ENCODE measurements at regions not wholly inside any gene's neighbourhood (a gene's known extent, or its start where the extent isn't known, plus 50 kb on each side); places are given as distances from the start of the nearest gene placed in this dataset.

GRCh38 chr18:65459741-65460140 lies 291.1 kb upstream of the CDH7 start:
- Histone ChIP-seq H3K36me3 (ENCODE audit: low read depth, low read length) (no peaks in the 10 kb centered on the region), H3K9me3 (ENCODE audit: low read length) (no peaks in the 10 kb centered on the region), H3K4me3 (ENCODE audit: low read length) (no peak overlapping the region), H3K27me3 (ENCODE audit: low read length) (no peaks in the 10 kb centered on the region), H4K20me1 (ENCODE audit: low read length) (no peaks in the 10 kb centered on the region), H3K9ac (ENCODE audit: low read length) (no peak overlapping the region), H3K4me1 (ENCODE audit: insufficient read depth, low read length) (no peaks in the 10 kb centered on the region), H3K4me2 (ENCODE audit: low read length) (no peak overlapping the region), H3F3A (ENCODE audit: low read length, unreplicated experiment) (no peaks in the 10 kb centered on the region), H3K9me2 (replicated peaks; ENCODE audit: low read length) (no peaks in the 10 kb centered on the region), H3K79me2 (ENCODE audit: low read length) (no peaks in the 10 kb centered on the region), H2AFZ (ENCODE audit: low read length) (no peak overlapping the region), H3K27ac (ENCODE audit: low read length) (no peak overlapping the region)
- DNase-seq (no peak), ATAC-seq (no peak)
- no TSS peak for BruUV-seq (replicated peaks)
- ChIA-PET CTCF (no interaction called here), POLR2A (ENCODE audit: unreplicated experiment) (no interaction called here)
- intact Hi-C loops (cut with micrococcal nuclease): no loop called here
- TF ChIP-seq EZH2 (IDR thresholded peaks at IDR 0.05; ENCODE audit: low read length, unreplicated experiment) (no peak), EZH2phosphoT487 (IDR thresholded peaks at IDR 0.05; ENCODE audit: borderline replicate concordance, low read length) (no peak), CTCF (conservative IDR thresholded peaks at IDR 0.05; ENCODE audit: low read depth, low read length) (no peak)

DNA sequence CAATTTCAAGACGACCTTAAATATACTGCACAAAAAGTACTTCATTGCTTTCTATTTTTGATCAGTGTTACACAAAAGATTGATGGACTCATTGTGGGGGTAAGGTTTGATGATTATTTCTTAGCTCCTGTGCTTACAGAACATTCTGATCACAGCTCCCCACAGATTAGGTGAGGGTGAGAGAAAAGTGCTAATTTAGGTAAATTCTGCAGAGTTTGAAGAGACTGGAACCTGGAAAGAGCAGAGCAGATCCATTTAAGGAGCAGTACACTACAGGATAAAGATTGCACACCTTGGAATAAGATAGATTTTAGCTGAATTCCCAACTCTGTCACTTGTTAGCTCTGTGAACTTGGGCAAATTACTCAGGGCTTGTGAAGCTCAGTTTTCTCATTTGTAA lies 291.9 kb upstream of the CDH7 start:
- Histone ChIP-seq H3K27me3 (ENCODE audit: low read length) (no peaks in the 10 kb centered on the region), H2AFZ (ENCODE audit: low read length) (no peak overlapping the region), H3K4me1 (ENCODE audit: insufficient read depth, low read length) (no peaks in the 10 kb centered on the region), H3F3A (ENCODE audit: low read length, unreplicated experiment) (no peaks in the 10 kb centered on the region), H3K9ac (ENCODE audit: low read length) (no peak overlapping the region), H3K4me3 (ENCODE audit: low read length) (no peak overlapping the region), H3K9me3 (ENCODE audit: low read length) (no peaks in the 10 kb centered on the region), H3K79me2 (ENCODE audit: low read length) (no peaks in the 10 kb centered on the region), H3K4me2 (ENCODE audit: low read length) (no peak overlapping the region), H4K20me1 (ENCODE audit: low read length) (no peaks in the 10 kb centered on the region), H3K36me3 (ENCODE audit: low read depth, low read length) (no peaks in the 10 kb centered on the region), H3K9me2 (replicated peaks; ENCODE audit: low read length) (no peaks in the 10 kb centered on the region), H3K27ac (ENCODE audit: low read length) (no peak overlapping the region)
- DNase-seq: no peak
- no peak for TF ChIP-seq EZH2 (IDR thresholded peaks at IDR 0.05; ENCODE audit: low read length, unreplicated experiment)
- TF ChIP-seq CTCF (conservative IDR thresholded peaks at IDR 0.05; ENCODE audit: low read depth, low read length): no peak
- no peak for TF ChIP-seq EZH2phosphoT487 (IDR thresholded peaks at IDR 0.05; ENCODE audit: borderline replicate concordance, low read length)
- ATAC-seq: no peak
- CTCF ChIA-PET: interaction anchor here (0.6 kb wide), 2 partner anchors 294 to 1361 kb away, joined by 3 to 5 read pairs; no protein-coding TSS in a partner anchor
- POLR2A ChIA-PET (ENCODE audit: unreplicated experiment): no interaction called here
- intact Hi-C loops (cut with micrococcal nuclease): no loop called here
- no TSS peak for BruUV-seq (replicated peaks)

- Histone ChIP-seq H3K4me1 (ENCODE audit: insufficient read depth, low read length) (no peaks in the 10 kb centered on the region), H3F3A (ENCODE audit: low read length, unreplicated experiment) (no peaks in the 10 kb centered on the region), H3K36me3 (ENCODE audit: low read depth, low read length) (no peaks in the 10 kb centered on the region), H3K4me2 (ENCODE audit: low read length) (no peak overlapping the region), H3K9me3 (ENCODE audit: low read length) (no peaks in the 10 kb centered on the region), H3K79me2 (ENCODE audit: low read length) (no peaks in the 10 kb centered on the region), H4K20me1 (ENCODE audit: low read length) (no peaks in the 10 kb centered on the region), H3K9ac (ENCODE audit: low read length) (no peak overlapping the region), H3K27me3 (ENCODE audit: low read length) (0 out of 2 replicates have a peak, but pooled peaks cover 3% of the 10 kb centered on the region), H3K4me3 (ENCODE audit: low read length) (no peak overlapping the region), H3K27ac (ENCODE audit: low read length) (no peak overlapping the region), H3K9me2 (replicated peaks; ENCODE audit: low read length) (no peaks in the 10 kb centered on the region), H2AFZ (ENCODE audit: low read length) (no peak overlapping the region)
- CTCF ChIA-PET: no interaction called here
- DNase-seq (peak; percentile 43), ATAC-seq (peak; percentile 57)
- intact Hi-C loops (cut with micrococcal nuclease): loop anchor here (10.0 kb wide), 1 partner anchor 204 kb away; no protein-coding TSS in a partner anchor
- POLR2A ChIA-PET (ENCODE audit: unreplicated experiment): no interaction called here
- no TSS peak for BruUV-seq (replicated peaks)
- peak; percentile 61 for TF ChIP-seq CTCF (conservative IDR thresholded peaks at IDR 0.05; ENCODE audit: low read depth, low read length)
- no peak for TF ChIP-seq EZH2 (IDR thresholded peaks at IDR 0.05; ENCODE audit: low read length, unreplicated experiment)
- no peak for TF ChIP-seq EZH2phosphoT487 (IDR thresholded peaks at IDR 0.05; ENCODE audit: borderline replicate concordance, low read length)
These were observed 311.6 kb upstream of the CDH7 start for GRCh38 chr18:65439188-65439587.

Data from PC-3 (cell line).